ENCODE measurements at regions not wholly inside any gene's neighbourhood (a gene's known extent, or its start where the extent isn't known, plus 50 kb on each side); places are given as distances from the start of the nearest gene placed in this dataset.

DNA sequence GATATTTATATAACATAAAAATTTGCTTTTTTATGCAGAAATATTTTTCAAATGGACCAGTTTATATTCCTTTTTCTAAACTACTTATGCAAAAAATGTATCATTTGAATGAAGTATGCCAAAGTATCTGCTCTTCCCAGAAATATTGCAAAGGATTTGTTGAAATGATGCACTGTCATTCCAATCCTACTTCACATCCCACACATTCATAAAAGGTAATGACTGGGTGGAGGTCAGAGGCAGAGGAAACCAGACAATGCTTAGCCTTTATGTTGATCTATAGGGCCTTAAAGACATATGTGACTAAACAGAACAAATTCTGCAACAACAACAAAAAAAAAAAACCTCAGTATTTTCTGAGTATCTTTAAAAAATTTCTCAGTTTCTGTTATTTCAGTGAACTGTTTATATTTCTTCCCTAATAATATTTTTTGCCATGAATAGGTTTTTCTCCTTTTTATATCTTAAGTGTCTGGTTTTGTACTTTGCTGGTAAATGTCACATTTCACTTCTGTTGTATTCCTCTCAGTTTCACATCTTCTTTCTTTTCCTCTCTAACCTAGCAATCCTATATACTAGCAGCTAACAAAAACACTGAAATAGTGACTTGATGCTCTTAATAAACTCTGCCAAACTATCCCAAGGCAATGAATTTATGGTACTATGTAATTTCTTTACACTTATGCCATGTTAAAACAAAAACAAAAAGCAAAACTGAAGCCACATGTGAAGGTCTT is 374.1 kb downstream of the BCKDHB start:
- no peak for DNase-seq

DNA sequence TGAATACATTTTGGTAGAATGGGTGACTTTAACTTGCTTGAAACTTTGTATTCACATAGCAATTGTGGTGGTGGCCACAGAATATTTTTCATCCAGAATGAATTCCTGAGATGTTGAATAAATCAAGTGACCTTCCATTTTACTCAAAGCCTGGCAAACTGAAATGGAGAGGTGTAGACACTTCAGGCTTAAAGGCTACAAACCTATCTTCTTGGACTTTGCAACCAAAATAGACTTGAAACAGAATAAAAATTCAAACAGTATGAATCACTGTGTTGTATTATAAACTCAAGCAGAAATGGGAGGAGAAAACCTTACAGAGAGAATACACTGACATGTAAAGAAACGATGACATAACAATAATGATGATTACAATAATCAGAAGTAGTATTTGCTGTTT is 371.6 kb downstream of the BCKDHB start:
- DNase-seq: no peak

DNA sequence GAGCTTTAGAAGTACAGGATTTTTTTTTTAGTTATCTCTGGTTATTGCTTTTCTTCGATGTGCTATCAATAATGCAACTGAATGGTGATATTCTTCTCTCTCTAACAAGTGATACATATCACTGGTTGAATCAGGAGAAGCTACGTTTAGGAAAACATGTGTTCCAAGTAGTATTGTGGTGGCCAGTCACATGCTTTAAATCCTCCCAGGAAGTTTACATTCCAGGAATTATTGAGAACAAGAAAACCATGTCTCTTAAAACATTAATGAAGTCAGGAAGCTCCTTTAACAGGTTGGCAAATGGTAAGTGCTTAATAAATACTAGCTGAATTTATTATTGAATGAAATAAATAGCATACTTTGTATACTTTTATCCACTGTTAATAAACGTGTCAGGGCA is 371.1 kb downstream of the BCKDHB start:
- DNase-seq: no peak

DNA sequence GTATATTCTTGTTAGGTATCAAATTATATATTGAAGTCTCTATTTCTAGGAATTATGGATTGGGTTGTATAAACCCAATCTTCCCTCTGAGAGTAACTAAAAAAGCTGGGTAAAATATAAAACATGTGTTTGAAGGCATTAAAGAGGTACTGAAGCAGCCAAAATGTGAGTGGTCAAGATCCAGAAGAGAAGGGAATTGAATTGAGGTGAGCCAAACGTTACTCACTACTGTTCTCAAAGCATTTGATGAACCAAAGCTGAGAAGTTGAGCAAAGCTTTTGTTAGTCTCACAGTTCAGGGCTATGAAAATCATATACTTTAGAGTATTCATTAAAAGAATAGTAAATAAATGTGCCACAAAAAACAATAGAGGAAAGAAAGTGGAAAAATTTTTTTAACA is 365.8 kb downstream of the BCKDHB start:
- no peak for DNase-seq

DNA sequence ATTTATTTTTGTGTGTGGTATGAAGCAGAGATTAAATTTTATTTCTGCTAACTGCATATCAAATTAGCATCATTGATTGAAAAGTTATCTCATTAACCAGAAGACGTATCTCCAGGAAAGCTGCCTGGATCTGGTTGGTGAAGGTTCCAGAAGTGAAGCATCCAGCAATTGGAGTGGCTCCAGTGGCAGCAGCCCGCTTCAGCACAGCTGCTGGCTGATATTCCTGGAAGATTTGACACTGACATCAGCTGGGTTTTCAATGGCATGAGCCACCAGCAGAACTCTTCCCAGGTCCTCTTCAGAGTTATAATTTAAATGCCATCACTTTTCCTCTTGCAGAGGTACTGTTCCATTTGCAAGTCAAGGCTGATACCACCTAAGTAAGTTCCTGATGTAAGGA is 363.5 kb downstream of the BCKDHB start:
- no peak for DNase-seq

DNA sequence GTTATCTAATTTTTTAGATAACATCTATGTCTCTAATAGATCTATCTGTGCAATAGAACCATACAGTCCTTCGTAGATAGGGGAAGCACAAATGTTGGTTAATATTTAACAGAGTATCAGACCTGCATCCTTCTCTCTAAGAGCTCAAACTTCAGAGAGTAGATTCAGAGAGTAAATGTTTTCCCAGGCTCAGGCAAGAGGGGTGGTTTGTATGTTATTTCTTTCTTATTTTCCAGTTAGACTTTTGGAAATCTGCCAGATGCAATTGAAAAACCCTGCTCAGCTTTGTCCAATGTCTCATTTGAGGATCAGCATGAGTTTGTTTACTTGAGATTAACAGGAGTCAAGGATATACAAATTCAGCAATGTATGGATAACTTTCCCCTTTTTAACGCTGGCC is 361.9 kb downstream of the BCKDHB start:
- no peak for DNase-seq

DNA sequence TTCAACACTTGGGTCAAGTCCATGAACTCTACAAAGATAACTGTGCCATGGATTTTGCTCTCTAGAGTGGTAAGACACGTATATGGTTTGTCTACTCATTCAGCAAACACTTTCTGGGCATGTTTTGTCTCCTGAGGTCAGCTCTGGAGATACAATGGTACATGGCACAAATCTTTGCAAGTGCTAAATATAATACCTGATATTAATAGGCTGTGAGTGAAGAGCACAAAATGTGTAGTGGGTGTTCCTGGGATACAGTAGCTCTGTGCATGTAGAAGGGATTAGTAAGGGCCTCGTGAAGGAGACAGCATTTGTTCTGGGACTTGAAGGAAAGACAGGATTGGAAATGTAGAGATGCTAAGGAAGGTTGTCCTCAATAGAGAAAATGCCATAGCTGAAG is 360.9 kb downstream of the BCKDHB start:
- no peak for DNase-seq

DNA sequence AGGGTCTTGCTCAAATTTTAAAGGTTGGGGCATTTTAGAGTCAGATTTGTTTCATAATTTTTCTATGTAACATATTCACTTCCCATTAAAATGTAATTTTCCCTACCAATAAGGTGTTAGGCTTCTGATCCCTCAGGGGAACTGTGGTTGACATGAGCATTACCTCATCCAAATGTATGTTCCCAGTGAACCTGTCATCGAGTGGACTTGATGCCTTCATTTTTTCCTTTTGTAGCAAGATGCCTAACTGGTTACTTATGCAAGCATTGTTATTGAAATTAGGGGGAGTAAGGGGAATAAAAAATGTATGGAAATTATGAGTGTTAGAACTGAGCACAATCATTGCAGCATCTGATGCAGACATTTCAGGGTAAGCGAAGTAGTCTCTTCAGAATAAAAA is 360.5 kb downstream of the BCKDHB start:
- DNase-seq: no peak

DNA sequence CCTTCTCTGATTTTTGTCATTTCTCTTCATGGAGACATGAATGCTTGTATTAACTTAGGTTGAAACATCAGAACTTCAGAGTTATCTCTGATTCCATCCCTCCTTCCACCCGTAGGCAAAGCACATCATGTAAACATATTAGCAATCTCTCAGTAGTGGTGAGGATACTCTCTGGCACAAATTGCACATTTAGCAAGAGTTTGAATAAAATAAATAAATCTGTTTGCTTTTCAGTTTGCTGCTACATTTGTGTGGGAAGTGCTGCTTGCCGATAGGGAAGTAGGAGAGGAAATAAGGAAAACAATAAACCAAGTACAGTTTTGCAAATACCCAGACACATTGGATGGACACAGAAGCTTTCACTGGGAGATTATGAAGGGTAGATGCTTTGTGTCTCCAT is 359.0 kb downstream of the BCKDHB start:
- DNase-seq: no peak

DNA sequence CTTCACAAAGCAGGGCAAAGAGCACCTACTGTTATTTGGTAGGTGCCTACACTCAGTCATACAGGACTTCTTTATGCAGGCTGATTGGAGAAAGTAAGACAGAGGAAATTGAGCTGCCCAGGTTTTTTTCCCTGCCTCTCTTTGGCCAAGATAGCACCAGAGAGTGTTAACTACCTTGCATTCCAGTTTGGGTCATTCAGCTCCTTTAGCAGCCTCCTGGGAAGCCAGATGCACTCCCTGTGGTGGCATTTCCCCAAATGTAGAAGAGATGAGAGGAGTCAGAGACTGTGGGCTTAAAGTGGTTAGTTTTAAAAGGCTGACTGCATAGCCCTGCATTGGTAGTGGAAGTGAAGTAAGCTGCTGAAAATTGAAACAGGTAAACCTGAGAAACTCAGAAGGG is 358.4 kb downstream of the BCKDHB start:
- no peak for DNase-seq

DNA sequence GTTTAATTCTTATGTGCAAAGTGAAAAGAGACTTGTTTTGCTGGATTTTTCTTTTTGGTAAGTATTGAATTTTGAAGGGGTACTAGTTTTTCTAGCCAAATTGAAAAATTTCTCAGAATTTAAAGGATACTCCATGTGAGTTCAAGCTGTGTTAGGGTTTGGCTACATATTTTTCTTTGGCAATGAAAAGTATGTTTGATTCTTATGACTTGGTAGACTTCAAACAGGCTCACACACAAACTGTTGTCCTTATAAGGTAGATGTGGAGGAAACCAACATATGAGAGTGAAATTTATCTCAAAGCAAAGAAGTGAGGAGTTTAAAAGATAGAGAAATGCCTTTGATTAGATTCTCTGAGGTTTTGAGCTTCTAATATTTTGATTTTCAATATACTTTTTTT is 356.7 kb downstream of the BCKDHB start:
- DNase-seq: no peak

DNA sequence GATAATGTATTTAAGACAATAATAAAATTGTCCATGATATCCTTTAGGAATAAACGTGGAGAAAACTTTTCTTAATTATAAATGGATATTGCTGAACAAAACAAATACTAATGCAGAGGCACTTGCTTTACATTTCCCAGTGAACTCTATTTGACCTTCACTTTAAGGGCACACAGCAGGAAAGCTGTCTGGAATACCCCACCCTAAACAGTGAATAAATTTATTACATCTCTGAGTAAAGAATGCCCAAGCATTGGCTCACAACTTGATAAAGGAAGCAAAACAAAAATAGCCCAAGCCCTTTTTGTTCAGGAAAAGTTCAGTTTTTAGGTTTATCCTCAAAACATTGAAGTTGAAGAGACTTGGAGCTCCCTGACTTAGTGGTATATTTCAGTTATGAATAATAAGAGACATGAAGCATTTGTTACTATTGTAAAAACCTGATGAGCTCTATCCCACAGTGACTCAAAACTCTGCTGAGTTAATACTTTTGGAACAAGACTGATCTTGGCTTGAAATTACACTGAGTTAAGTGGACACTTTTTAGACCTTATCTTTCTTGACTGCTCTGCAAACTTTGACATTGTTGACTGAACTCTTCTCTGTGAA is 353.9 kb downstream of the BCKDHB start:
- no peak for DNase-seq

DNA sequence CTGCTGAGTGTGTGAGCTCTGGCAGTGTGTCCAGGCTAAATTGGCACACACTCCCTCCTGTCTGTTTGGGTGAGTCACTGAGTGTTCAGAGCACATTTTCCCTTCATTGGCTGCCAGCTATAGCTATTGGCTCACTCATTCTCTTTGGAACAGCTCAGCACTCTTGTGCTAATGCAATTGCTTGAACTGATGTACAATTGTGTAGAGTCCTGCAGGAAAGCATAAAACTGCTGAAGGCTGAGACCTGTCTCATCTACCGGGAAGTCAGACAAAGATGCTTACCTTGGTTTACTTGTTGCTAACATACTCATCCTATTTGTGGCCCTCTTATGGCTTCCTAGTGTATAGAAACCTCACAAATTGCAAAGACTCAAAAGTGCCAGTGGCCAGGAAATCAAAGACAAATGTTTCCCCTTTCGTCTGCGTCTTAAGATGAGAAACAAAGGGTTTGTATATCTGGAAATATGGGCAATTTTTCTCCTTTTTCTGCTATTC is 351.0 kb downstream of the BCKDHB start:
- no peak for DNase-seq

DNA sequence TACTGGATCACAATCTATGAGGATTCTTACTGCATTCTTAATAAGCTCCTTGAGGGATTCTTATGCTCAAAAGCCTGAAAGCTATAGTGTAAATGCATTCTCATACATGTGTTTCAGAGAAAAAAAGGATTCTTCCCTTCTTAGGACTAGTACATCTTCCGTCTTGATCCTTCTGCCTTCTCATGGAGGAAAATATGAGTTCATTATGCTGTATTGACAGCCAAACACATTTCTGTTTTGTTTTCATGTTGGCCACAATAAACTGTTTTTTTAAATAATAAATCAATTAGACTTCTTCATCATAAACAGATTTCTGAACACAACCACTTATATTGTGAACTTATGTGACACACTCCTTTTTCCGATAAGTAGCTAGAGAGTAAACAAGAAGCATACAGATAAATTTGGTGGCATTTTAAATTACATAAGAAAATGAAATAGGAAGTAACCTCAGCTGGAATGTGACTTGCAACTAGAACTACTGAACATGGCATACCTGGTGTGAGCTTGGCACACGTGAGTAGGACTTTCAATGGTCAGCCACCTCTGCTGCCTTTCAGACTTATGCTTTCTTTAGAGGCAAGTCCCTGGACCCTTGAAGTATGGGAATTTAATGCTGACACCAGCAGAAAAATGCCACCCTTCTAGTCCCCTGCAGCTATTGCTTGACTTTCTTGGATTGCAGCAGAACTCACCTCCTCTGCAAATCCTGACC is 350.4 kb downstream of the BCKDHB start:
- no peak for DNase-seq

DNA sequence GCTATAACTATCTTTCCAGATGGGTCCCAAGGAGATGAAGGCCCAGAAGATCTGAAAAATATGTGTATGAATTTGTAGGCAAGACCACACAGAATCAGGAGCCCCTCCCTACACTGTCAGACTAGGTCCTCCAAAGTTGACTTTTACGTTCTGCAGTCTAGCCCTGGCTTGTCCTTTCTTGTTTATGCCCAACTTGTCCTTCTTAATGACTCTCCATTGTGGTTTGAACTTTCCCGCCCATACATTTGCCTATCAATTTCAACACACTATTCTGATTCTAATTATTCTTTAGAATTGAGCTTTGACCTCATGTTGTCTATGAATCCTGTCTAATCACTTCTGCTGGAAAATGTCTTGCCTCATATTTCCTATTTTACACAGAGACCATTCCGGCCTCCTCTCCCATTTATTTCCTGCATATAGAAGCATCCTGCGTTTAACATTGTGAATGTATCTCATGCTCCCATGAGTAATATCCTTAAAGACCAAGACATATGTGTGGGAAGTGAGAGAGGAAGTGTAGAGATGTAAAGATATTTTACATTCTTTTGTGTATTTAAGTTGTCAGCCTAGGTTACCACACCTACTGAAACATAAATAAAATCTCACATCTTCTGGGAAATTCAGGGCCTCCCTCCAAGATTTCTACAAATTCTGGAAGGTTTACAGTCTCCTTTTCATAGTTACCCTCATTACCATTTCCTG is 348.3 kb downstream of the BCKDHB start:
- DNase-seq: no peak

DNA sequence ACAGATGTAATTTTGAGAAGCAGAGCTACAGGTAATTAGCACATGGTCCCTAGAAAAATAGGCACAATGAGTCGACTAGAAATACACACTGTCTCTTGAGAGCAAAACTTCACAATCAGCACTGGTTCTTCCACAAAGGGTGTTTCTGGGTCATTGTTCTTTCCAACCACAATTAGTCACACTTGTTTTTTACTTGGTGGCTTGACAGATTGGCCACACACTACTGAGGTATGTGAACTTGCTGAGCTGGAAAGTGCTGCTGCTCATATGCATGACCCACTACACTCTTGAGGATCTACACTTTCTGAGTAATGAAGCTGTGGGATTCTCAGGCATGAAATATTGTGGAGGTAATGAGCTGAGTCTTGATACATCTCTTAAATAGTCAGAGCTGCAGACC is 347.7 kb downstream of the BCKDHB start:
- peak; percentile 7 for DNase-seq

DNA sequence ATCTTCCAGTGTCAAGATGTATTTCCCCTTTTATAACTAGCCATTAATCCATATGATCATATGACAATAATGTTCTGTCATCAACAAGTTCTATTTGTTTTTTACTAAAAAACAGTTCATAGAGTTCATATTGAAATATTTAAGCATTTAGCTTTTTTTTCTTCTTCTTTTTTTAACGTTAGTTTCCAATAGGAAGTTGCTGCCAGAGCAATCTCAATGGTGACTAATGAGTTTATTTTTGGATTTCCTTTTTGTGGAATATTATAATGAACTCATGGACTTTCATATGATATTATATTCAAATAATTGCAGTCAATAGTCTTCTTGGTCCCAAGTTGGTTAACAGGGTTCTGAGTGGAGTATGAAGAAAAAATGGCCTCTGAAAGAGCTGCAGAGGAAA is 343.3 kb downstream of the BCKDHB start:
- DNase-seq: no peak

DNA sequence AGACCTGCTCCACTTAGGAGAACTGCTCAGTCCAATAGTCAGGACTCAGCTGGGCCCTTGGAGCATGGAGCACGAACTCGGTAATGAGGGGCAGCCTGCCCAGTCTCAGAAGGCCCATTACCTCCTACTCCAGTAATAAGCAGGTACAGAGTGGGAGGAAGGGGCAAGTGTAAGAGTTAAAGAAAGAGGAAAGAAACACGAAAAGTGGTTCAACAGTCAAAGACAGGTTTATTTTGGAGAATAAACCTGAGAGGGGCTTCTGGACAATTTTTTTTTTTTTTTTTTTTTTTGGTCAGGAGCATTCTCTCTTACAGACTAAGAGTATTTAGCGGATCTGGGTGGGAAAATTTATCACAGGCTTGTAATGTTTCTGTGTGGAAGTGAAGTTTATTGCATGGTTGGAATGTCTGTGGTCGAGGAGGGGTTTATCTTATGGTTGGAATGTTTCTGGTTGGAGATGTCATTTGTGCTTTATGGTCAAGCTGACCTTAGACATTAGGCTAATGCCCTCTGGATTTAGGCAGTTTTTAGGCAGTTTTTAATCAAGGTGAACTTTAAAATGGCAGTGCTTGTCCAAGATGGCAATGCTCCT is 340.1 kb downstream of the BCKDHB start:
- no peak for DNase-seq

DNA sequence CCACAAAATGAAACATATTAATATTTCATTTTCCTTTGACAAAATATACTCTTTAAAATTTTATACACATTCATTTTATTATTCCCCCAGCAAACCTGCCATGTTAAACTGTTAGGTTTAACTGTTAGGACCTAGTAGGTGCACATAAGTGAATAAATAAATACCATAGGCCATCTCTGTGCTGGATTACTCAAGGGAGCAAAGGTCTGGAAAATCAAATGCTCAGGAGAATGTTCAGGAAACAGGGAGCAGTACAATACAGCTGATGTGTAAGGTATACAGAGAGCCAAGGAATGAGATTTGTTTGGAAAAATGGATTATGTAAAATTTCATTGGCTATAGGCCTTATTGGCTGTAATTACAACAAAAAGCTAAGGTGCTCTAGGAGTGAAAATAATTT is 339.3 kb downstream of the BCKDHB start:
- no peak for DNase-seq

DNA sequence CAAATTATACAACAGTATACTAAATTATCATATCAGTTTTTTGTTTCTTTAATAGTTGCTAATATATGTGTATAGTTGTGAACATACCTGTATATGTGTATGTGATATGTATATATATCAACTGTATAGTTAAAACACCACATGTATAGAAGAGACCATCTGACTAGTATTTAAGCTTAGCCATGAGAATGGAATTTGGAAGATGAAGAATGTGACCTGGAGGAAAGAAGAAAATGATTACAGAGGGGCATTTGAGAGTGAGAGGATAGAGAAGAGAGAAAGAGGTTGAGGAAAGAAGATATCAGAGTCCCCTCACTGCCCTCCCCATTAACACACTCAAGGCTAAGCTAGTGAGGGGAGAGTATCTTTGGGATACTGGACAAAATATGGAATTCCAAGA is 335.9 kb downstream of the BCKDHB start:
- no peak for DNase-seq

DNA sequence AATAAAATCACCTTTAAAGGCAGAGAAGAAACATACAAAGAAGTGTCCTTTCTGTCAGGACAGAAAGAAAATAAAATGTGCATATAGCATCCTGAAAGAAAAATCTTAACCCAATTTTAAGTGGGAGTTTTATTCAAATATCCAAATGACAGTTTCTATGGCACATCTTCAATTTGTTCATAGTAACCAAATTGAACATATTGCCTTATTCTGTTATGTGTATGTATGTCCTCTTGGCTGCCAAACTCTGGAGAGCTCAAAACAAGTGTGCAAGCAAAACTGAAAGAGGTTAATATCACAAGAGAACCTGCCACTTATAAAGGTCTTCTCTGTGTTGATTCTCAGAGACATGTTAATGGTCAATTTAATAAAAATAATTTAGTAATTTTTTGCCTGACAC is 334.7 kb downstream of the BCKDHB start:
- DNase-seq: no peak

DNA sequence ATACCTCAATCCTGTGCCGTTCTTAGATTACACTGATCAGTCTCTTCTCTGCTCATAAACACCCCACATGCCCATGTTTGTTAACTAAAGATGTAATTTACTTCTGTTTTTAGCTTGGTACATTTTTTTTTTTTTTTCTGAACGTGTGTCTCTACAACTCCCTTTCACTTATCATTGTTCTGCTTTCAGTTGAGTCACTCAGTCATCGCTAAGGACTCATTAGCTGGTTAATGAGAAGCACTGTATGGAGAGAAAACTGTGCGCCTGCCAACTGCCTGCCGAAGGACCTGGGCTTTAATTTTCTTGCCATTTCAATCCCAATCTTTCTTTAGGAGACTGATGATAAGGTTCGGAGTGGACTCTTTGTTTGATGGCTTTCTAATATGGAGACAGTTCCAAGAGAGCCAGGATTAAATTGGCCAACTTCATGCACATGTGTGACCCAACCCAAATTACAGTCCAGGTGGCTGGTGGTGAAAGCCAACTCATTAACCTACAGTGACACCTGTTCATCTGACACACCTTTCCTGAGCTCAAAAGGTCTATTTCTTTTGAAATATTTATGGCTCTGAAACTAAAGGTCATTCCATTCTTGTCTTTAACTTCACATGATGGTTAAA is 334.1 kb downstream of the BCKDHB start:
- DNase-seq: no peak

Data from CD4-positive, alpha-beta T cell treated with Interleukin-17A for 1 hour (primary cell).